HG03196 (cell line): ENCODE measurements at regions not wholly inside any gene's neighbourhood (a gene's known extent, or its start where the extent isn't known, plus 50 kb on each side); places are given as distances from the start of the nearest gene placed in this dataset.

Experiments used
- ATAC-seq: cut with Tn5 transposase; IDR thresholded peaks from one replicate; pipeline ENCODE4 v1.9.1; 2021; ENCODE audit not compliant: unreplicated experiment

DNA sequence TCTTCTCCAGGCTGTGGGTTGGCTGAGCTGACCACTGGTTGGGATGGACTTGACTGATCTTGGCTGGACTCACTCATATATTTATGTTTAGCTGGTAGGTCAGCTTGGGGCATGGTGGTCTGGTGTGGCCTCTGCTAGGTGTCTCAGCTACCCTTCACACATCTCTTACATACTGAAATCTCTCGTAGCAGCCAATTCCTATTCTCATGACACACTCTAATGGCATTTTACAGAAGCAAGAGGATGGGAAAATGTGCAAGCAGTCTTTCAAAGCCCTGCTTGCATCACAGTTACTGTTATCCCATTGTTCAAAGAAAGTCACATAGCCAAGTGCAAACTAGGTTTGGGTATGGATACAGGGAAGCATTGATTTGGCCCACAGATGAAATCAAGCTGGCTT lies 55.5 kb upstream of the PCDH18 start:
- no peak for ATAC-seq

GRCh38 chr4:137583671-137584070 lies 51.4 kb upstream of the PCDH18 start:
- no peak for ATAC-seq
